Activated naive CD4-positive, alpha-beta T cell treated with anti-CD3 and anti-CD28 coated beads, Interleukin-2, amount 50 U/mL, for 72 hours (primary cell): ENCODE measurements at regions not wholly inside any gene's neighbourhood (a gene's known extent, or its start where the extent isn't known, plus 50 kb on each side); places are given as distances from the start of the nearest gene placed in this dataset.

Experiments
- ATAC-seq, 2 donors: fragments of 150-1000 bp; cut with Tn5 transposase; 2 replicates each; pipeline ENCODE4 v1.10.0; 2021; ENCODE audit warnings: mild to moderate bottlenecking in 2 of 2, moderate library complexity in 2 of 2
- DNase-seq, 2 donors: peaks; one replicate each; pipeline ENCODE4 v3.0.0; 2021 to 2022; ENCODE audit warnings: low spot score in 2 of 2
- H3K27ac Mint-ChIP-seq, 2 donors: one replicate each; pipeline ENCODE4 v1.8.0; 2022; ENCODE audit warnings: mild to moderate bottlenecking in 2 of 2, mixed read lengths in 2 of 2
- H3K36me3 Mint-ChIP-seq, 2 donors: one replicate each; pipeline ENCODE4 v1.8.0; 2022; ENCODE audit warnings: mixed read lengths in 2 of 2
- H3K9me3 Mint-ChIP-seq, 2 donors: one replicate each; pipeline ENCODE4 v1.8.0; 2022; ENCODE audit warnings: mixed read lengths in 2 of 2

GRCh38 chr12:102781117-102781516 is 135.9 kb downstream of the PAH start:
- Mint-ChIP-seq H3K27ac (no peak overlapping the region), H3K36me3 (no peaks in the 10 kb centered on the region), H3K9me3 (no peaks in the 10 kb centered on the region)
- ATAC-seq (no peak), DNase-seq (no peak)

- no peak for ATAC-seq
- Mint-ChIP-seq H3K36me3 (no peaks in the 10 kb centered on the region), H3K9me3 (no peaks in the 10 kb centered on the region), H3K27ac (no peak overlapping the region)
- DNase-seq, result no peak
Observed at GRCh38 chr12:102776041-102776440, 141.0 kb downstream of the PAH start.

- Mint-ChIP-seq H3K36me3 (no peaks in the 10 kb centered on the region), H3K27ac (no peak overlapping the region), H3K9me3 (no peaks in the 10 kb centered on the region)
- ATAC-seq (peak in 1 of 2 donors; percentile 66), DNase-seq (peak in 1 of 2 donors; percentile 27)
Observed at GRCh38 chr12:102769323-102769916, 147.6 kb downstream of the PAH start.

DNA sequence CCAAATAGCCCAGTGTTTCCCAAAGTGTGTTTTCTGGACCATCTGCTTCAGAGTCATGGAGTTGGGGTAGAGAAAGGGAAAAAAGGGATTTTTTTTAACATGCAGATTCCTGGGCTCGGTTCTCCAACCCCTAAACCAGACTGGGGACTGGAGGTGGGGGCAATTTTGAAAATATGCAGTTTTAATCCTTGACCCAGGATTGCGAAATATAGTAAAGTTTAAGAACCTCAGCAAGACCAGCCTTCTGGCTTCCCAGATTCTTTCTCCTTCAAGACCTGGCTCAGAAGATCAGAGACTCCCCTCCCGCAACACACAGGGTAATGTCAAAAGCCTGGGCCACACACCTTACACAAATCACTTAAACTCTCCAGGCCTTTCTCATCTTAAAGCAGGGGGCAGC is 150.1 kb downstream of the PAH start:
- DNase-seq (no peak), ATAC-seq (no peak)
- Mint-ChIP-seq H3K36me3 (no peaks in the 10 kb centered on the region), H3K27ac (no peak overlapping the region), H3K9me3 (no peaks in the 10 kb centered on the region)

DNA sequence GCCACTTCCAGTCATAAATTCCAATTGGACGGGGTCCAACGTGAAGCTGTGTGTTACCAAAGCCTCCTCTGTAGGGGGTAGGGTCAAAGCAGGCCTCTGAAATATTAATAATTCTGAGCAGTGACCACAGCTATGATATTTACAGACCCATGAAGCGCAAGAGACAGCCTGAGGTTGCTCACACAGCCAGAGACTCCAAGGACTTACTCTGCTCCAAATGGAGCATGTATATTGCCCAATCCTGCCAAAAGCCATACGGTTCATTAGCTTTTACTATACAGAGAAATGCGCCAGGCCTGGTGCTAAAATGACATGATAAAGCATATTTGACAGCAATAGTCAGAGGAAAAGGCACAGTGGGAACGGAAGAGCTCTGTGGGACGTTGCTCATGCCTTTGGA is 151.3 kb downstream of the PAH start:
- no peaks in the 10 kb centered on the region for H3K9me3 Mint-ChIP-seq
- H3K27ac Mint-ChIP-seq, result no peak overlapping the region
- DNase-seq (no peak), ATAC-seq (no peak)
- no peaks in the 10 kb centered on the region for H3K36me3 Mint-ChIP-seq

DNA sequence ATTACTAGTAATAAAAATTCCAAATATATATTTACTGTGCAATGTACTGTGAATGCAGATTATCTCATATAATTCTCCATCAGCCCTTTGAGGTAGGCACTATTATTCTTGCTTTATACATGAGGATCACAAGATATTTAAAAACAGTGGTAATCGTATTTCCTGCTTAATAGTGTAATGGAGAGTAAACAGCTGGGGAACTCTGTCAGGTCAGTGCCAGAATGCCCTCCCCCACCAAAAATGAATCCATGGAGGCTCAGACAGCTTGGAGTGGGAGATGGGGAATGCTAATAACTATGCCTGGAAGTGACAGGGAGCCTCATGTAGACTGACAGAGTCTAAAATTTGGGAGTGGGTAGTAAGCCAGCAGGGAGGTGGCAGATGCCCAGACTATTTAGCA is 153.6 kb downstream of the PAH start:
- no peak overlapping the region for H3K27ac Mint-ChIP-seq
- H3K9me3 Mint-ChIP-seq, result no peaks in the 10 kb centered on the region
- no peak for ATAC-seq
- H3K36me3 Mint-ChIP-seq, result no peaks in the 10 kb centered on the region
- no peak for DNase-seq

- DNase-seq, result no peak
- Mint-ChIP-seq H3K9me3 (no peaks in the 10 kb centered on the region), H3K36me3 (no peaks in the 10 kb centered on the region), H3K27ac (no peak overlapping the region)
- no peak for ATAC-seq
Observed at GRCh38 chr12:102763061-102763460, 154.0 kb downstream of the PAH start.

DNA sequence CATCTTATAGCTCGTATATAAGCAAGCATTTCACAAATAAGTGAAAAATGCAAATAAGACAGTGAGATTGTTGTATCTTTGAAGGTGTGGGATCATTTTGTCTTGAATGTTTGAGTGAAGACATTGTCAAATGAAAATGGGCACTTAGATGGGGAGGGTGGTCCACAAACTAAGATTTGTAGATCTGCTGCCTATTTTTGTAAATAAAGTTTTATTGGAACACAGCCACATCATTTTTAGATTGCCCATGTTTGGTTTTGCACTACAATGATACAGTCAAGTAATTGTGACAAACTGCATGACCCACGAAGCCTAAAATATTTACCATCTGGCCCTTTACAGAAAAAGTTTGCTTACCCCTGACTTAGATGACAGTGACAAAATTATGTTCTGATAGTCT is 156.7 kb downstream of the PAH start:
- no peaks in the 10 kb centered on the region for H3K36me3 Mint-ChIP-seq

GRCh38 chr12:102759466-102759865 is 157.6 kb downstream of the PAH start:
- no peaks in the 10 kb centered on the region for H3K36me3 Mint-ChIP-seq
- no peak overlapping the region for H3K27ac Mint-ChIP-seq
- no peak for ATAC-seq
- H3K9me3 Mint-ChIP-seq, result peaks cover 5 to 10% of the 10 kb centered on the region in 2 donors
- DNase-seq, result no peak

More for the DNA sequence above, 156.7 kb downstream of the PAH start:
- H3K9me3 Mint-ChIP-seq, result peaks cover 5 to 10% of the 10 kb centered on the region in 2 donors
- no peak overlapping the region for H3K27ac Mint-ChIP-seq
- no peak for ATAC-seq
- no peak for DNase-seq

- no peak overlapping the region for H3K27ac Mint-ChIP-seq
- no peaks in the 10 kb centered on the region for H3K36me3 Mint-ChIP-seq
- DNase-seq (no peak), ATAC-seq (no peak)
- peaks cover 5 to 10% of the 10 kb centered on the region in 2 donors for H3K9me3 Mint-ChIP-seq
Observed at GRCh38 chr12:102757882-102758226, 159.2 kb downstream of the PAH start.

- H3K27ac Mint-ChIP-seq, result no peak overlapping the region
- no peak for DNase-seq
- H3K36me3 Mint-ChIP-seq, result no peaks in the 10 kb centered on the region
- ATAC-seq, result no peak
- H3K9me3 Mint-ChIP-seq, result peaks cover 5 to 10% of the 10 kb centered on the region in 2 donors
Observed at GRCh38 chr12:102757154-102757881, 159.7 kb downstream of the PAH start.

DNA sequence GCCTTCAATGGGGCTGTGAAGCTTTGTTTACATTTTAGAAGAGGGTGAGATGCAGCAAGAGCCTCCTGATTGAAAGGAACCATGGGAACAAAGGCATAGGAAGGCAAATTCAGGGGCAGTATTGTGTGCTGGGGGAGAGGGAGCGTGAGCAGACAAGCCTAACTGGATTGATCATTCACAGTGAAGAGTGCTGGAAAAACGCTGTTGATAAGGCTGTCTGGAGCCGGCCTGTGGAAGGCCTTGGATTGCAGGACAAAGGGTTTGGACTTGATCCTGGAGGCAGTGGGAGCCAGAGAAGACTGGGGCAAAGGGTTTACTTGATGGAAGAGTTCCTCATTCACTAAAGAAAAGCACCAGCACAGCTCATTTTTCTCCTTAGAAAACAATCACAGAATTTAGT is 160.5 kb downstream of the PAH start:
- Mint-ChIP-seq H3K36me3 (no peaks in the 10 kb centered on the region), H3K27ac (no peak overlapping the region), H3K9me3 (peaks cover 5 to 10% of the 10 kb centered on the region in 2 donors)
- no peak for ATAC-seq
- no peak for DNase-seq

DNA sequence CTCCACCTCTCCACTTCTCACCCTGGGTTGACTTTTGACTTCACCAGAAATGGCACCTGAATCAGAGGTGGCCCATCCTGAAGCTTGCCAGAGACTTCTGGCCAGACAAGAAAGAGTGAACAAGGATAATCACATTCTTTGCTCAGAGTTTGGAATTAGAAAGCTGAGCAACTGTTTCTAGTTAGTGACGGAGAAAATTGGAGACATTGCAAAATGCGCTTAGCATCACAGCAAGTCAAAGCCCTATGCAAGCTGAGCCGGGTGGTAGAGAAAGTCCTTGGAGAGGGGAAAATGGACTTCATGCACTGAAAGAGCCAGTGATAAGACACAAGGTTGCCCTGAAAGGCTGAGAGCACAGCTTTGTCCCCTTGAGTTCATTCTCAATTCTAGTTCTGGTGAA is 161.8 kb downstream of the PAH start:
- peaks cover 5 to 10% of the 10 kb centered on the region in 2 donors for H3K9me3 Mint-ChIP-seq
- ATAC-seq (no peak), DNase-seq (no peak)
- H3K27ac Mint-ChIP-seq, result no peak overlapping the region
- H3K36me3 Mint-ChIP-seq, result no peaks in the 10 kb centered on the region

GRCh38 chr12:102753802-102754201 is 163.2 kb downstream of the PAH start:
- ATAC-seq (no peak), DNase-seq (no peak)
- Mint-ChIP-seq H3K36me3 (no peaks in the 10 kb centered on the region), H3K9me3 (peaks cover 5 to 10% of the 10 kb centered on the region in 2 donors), H3K27ac (no peak overlapping the region)

- no peak for ATAC-seq
- H3K36me3 Mint-ChIP-seq, result no peaks in the 10 kb centered on the region
- no peak overlapping the region for H3K27ac Mint-ChIP-seq
Observed at GRCh38 chr12:102748704-102749103, 168.3 kb downstream of the PAH start.

DNA sequence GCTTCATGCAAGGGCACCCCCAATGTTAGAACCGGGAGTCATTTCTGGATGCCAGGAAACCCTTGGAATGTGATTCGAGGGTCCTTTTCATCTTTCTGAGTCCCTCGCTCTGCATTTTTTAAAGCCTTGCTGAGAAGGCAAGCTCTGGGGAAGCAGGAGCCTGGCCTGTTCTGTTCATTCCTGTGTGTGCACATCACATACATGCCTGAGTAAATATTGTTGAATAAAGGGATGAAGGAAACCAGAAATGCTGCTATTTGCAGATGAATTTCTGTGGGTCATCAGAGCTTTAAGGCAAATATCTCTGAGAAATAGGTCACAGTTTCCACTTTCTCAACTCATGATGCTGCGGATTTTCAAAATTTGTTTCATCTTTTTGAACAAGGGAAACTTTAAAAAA is 170.1 kb downstream of the PAH start:
- no peak for DNase-seq
- ATAC-seq, result no peak
- Mint-ChIP-seq H3K27ac (no peak overlapping the region), H3K36me3 (no peaks in the 10 kb centered on the region), H3K9me3 (no peaks in the 10 kb centered on the region)

More at GRCh38 chr12:102748704-102749103, 168.3 kb downstream of the PAH start:
- no peak for DNase-seq
- H3K9me3 Mint-ChIP-seq, result no peaks in the 10 kb centered on the region

- ATAC-seq (no peak), DNase-seq (no peak)
- no peak overlapping the region for H3K27ac Mint-ChIP-seq
- H3K9me3 Mint-ChIP-seq, result no peaks in the 10 kb centered on the region
- H3K36me3 Mint-ChIP-seq, result no peaks in the 10 kb centered on the region
Observed at GRCh38 chr12:102745971-102746600, 171.0 kb downstream of the PAH start.

DNA sequence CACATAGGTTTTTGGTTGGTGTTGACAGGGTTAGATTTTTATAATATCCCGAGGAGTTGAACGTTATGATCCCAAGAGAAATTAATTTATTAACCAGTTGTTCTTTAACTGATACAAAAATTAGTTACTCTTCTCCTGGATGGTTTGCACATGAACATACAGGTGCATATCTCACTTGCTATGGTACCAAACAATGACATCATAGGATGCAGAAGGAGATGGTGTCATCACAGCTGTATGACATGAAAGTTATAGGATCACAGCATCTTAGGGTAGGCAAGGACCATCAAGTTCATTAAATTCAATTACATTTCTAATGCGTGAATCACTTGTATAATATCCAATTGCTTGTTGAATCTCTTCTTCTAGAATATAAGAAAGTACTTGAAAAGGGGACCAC is 175.8 kb downstream of the PAH start:
- DNase-seq (no peak), ATAC-seq (no peak)
- no peaks in the 10 kb centered on the region for H3K36me3 Mint-ChIP-seq
- H3K9me3 Mint-ChIP-seq, result peaks cover 8% of the 10 kb centered on the region in 2 donors
- no peak overlapping the region for H3K27ac Mint-ChIP-seq
